NAMALWA (cell line): ENCODE measurements at regions not wholly inside any gene's neighbourhood (a gene's known extent, or its start where the extent isn't known, plus 50 kb on each side); places are given as distances from the start of the nearest gene placed in this dataset.

Experiments
- DNase-seq: peaks from one replicate; pipeline ENCODE4 v3.0.0-alpha.2; 2015; ENCODE audit warnings: low spot score

DNA sequence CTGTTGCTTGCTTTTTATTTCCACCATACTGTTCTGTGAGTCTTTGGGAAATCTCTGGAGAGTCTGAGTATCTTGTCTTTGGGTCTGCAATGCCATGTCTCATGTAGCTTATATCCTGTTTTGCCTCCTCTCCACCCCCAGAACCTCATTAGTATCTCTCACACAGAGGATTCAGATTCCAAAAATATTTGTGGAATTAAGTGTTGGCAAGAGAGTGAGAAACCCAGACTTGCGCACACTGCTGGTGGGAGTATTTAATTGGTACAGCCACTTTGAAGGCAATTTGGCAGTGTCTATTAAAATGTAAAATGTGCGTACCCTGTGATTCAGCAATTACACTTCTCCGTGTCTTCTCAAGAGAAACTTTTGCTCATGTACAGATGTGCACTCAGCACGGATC lies 68.6 kb downstream of the ZNF621 start:
- no peak for DNase-seq

DNA sequence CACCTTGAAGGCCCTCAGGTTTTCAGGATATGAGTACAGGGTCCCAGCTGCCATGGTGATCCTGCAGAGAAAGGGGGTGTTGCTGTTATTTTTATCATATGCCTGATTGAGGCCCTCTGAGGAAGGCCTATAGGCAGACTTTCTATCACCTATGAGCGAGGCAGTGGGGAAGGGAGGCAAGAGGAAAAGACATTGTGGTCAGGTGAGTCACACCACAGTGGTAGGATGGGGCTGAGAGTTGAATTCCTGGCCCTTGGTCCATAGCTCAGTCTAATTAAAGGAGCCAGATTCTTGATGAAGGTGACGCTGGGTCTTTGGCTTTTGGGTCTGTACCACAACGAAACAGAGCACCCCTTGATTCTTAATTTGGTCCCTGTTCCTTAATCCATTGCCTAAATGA lies 72.7 kb downstream of the ZNF621 start:
- DNase-seq: no peak

DNA sequence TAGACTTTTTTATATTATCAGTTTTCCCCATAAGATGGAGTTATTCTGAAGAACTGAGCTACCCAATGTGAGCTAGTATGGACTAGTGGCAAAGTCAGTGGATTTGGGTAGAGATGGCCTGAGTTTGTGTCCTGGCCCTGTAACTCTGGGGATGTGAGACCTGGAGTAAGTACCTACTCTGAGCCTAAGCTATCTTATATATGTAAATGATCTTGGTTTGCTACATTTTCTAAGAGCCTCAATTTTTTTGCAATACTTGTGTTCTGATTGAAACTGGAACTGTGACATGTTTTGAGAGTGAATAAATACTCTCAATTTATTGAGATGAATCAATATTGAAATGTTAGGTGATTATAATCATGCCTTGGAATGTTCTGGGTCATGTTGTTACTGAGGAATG lies 73.6 kb downstream of the ZNF621 start:
- DNase-seq: no peak

DNA sequence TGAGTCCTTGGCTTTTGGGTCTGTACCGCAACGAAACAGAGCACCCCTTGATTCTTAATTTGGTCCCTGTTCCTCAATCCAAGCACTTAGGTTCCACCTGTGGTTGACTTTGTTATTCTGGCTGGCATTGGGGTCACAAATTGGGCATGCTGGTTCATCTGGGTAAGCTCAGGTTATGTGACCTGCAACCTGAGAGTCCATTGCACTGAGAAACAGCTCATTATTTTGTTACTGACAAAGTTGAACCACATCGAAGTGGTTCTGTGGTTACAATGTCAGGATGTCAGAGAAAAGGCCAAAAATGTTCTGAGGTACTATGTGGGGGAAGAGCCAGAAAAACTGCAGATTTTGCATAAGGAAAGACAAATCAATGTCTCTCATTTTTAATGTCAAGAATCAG lies 74.2 kb downstream of the ZNF621 start:
- no peak for DNase-seq

DNA sequence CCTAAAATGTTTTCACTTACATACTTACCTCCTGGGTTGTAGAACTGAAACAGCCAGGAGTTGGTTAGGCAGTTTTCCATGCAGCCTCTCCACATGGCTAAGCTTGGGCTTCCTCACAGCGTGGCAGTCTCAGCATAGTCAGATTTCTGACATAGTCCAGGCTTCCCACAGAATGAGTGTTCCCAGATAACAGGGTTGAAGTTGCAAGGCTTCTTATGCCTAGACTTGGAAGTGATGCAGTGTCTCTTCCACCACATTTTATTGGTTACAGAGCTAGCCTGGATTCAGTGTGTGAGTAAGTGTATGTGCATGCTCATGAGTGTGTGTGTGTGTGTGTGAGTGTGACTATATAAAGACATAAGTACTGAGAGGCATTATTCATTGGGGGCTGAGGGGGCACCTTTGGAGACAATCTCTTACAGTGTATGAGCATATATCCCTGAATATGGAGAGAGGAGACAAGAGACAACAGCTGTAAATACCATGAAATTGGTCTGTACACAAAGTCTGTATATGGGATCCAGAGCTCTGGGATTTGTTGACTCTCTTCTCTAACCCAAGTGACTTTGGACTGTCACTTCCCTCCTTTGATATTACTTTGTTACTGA lies 78.1 kb downstream of the ZNF621 start:
- no peak for DNase-seq

DNA sequence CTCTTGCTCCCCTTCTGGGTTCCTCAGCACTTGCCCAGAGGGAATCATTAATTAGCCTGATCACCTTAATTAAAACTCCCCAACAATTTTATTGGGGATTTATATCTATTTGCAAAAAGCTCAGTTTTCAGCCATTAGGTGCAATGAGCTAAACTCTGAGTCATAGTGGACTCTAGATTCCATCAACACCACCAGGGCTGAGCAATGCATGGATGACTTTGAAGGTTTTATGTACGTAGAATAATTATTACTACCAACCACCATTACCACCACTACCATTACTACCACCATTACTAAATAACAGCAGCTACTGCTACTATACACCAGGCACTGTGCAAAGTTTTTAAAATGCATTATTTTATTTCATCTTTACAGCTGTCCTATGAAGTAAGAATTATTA lies 81.2 kb downstream of the ZNF621 start:
- no peak for DNase-seq

DNA sequence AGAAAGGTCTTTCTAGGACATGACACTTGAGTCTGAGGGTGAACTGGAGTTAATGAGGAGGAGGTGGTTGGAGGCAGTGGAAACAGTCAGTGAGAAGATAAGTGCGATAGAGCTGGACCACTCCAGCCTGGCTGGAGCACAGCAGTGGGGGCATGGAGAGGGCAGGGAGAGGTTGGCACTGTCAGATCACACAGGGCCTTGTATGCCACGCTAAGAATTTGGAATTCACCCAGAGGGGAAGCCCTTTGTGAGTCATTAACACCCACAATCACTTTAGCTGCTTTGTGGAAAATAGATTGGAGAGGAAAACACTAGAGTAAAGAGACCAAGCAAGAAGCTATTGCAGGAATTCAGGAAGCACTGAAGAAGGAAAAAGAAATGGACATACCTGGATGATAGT lies 83.3 kb downstream of the ZNF621 start:
- no peak for DNase-seq

DNA sequence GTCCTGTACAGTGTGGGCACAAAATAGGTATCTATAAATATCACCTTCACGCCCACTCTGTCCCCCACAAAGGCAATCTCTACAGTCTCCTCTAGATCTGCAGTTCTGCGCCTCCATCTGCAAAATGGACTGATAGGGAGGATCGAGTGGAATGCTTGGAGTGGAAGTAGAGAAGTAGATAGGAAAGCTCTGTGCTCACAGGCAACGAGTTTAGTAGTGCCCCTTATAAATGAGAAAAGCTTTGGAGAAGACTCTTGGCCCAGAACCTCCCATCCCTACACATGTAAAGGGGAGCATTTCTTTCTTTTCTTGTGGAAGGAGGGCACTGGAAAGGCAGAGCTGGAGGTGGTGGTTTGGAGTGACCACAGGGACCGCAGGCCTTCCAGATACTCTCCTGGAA lies 88.5 kb downstream of the ZNF621 start:
- no peak for DNase-seq

DNA sequence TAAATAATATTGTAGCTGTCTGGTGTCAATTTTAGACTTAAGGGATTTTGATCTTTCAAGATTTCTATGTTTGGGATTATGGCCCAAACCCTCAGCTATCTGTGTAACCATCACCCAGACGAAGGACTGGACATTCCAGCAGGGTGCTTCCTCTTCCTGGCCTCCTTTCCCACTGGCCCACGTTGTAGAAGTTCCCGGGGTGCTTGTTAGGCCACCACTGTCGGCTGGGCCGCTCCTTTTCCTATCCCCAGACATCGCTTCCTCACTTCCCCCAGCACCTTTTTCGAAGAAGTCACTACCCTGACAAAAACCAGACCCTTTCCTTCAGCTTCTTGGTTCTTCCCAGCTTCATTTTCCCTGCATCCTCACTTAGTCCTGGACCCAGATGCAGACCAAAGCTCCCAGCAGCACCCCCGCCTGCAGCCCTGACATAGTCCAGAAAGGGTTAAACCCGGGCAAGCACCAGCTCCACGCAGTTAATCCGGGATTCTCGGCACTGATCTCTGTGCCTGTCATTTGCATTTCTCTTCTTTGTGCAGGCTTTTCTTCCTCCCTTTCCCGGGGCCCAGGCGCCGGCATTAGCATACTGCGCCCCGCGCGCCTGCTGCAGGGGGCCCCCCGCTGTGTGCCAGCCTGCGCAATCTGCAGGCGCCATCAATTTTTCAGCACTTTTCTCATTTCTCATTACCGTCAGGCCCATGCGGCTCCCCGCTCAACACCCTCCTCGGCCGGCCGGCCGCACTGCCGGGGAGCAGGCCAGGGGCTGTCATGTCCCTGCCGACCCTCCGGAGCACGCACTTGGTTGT lies 90.6 kb downstream of the ZNF621 start:
- no peak for DNase-seq

DNA sequence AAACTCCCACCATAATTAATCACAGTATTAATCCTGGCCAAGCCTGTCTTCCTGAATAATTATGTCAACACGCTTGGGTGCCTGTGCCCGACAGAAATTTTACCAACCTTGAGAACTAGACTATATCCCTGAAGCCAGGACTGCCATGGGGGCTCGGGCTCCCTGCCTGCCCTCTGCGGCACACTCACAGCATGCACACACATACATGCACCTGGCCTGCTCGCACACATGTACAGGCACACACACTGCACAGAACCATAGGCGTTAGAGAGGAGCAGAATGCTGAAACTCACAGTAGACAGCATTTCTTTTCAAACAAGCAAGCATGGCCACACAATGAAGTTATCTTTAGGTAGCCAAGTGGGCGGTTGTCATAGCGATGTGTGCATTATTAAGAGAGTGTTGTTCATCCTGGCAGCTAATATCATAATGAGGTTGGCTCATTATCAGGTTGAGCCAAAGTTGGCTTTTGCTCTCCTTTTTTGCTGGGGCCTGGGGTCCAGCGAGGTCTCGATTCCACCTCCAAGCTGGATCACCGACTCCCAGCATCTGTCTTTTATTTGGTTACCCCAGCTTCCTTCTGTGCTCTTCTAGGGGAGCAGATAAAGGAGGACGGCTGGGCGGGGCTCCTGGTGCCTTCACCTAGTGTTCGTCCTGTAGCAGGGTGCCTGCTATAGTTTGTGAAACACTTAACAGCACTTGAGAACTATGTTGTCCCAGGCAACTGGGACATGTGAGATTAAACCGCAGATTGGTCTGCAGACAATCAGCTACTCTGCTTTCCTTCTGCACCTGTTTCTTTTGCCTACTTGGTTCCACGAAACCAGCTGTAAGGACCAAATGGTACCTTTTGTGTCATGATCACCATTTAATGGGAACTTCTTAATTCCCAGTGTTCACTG lies 91.4 kb downstream of the ZNF621 start:
- no peak for DNase-seq

DNA sequence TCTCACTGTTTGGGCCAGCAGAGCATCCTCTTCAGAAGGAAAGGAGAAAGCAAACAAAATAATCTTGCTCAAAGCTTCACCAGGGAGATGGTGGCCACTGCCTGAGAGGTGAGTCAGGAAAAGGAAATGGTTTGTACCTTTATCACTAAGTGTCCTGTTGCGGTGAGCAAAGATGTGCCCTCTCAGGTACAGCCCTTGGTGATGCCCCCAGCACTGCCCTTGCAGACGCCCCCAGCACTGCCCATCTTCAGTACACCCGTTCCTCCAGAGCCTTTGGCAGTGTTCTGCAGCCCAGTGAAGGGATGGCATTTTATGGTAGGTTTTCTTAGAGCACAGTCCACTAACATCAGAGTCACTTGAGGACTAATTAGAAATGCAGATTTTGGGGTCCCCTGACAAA lies 92.3 kb downstream of the ZNF621 start:
- DNase-seq: no peak

DNA sequence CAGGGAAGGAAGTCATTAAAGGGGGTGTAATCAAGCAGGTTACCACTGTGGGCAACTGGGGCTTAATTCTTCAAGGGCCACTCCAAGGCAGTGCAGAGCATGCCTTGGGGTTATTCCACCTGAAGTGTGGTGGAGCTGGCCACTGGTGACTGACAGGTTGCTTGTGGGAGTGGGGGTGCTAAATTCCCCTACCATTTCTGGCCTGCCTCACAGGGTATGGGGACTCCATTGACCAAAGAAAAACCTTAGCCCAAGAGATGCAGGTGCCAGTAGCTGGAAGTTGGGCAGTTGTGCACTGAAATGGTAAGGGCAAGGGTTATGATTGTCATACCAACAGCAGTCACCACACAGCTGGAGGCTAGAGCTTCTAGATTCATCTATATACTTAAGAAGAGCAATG lies 93.4 kb downstream of the ZNF621 start:
- no peak for DNase-seq

DNA sequence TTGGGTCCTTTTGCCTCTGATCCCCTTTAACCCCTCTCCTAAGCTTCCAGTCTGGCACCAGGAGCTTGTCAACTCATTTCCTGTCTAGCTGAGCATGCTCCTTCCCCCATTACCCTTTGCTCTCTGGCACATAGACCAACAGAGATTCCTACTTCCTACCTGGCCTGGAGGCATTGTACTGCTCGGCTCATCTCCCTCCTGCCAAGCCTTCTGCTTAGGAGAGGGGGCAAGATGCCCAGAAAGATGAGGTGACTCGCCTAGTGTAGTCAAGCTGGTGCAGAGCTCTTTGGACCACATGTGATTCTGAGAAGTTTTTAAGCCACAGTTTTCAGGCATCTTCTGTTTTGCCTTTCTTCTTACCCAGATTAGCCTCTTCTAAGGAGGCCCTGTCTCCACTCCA lies 95.4 kb downstream of the ZNF621 start:
- DNase-seq: no peak

DNA sequence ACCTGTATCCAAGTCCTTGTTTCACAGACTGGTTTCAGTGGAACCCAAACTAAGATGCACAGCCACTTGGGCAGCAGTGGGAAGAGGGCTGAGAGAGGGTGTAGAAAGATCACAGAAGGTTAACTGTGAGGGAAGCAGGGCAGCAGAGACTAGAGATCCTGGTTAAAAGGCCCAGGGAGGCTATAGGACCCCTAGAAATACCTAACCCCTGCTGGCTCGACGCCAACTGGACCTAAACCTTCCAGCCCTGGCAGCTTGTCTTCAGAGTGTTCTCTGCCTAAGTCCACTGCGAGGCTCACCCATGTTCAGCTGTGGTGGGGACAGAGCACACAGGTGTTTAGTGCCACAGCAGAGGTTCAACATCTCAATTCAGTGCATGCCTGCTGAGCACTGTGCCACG lies 96.5 kb downstream of the ZNF621 start:
- DNase-seq: no peak

DNA sequence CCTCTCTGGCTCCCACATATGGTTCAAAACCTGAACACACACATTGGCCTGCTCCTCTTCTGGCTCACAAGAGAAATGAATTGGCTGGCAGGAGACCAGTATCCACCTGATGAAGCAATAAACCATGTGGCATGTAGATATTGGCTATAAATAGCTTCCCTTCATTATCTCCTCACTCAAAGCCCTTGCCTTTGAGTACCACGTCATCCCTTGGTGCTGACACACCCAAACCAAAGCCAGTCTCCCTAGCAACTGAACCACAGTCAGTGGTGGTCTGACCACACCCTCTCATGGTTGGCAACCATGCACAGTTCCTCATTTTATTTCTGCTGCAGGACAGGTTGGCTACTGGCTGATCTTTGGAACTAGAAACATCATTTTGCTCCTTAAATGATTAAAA lies 98.8 kb downstream of the ZNF621 start:
- DNase-seq: peak; percentile 84

DNA sequence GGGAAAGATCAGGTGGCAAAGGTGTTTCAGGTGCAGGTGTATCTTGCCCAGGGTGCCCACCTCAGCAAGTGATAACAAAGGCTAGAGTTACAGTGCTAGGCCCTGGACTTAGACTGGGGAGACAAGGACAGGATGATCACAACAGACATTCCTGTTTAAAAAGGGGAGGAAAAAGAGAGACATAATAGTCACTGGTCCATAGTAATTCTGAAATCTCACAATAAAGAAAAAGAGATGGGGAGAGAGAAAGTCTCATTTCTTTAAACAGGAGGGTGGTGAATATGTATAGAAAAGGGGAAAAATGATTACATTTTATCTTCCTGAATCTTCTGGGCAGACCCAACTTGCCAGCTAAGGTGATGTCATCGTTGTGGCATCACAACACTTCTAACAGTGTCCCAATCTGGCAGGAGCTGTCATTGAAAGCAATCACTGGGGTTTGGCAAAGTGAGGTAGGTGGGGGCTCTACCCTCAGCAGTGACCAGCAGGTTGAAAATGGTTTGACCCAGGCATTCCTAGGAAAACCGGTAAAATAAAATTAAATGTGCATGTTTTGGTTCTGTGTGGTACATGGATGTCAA lies 99.5 kb downstream of the ZNF621 start:
- DNase-seq: no peak

DNA sequence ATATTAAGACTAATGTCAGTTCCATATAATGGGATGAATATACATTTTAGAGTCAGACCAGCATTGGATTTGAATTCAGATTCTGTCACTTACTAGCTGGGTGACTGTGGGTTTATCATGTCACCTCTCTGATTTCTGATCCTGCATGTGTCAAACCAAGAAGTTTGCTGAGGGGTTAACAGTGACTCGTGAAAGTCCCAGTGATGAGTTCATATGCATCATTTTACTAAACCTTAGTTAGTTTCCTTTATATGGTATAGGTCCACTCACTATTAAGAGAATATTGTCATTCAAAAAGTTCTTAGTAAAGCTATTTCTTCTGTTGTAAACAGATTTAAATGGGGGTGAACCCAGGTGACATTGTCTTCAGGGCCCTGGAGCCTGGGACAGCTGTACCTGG lies 102.3 kb downstream of the ZNF621 start:
- no peak for DNase-seq

DNA sequence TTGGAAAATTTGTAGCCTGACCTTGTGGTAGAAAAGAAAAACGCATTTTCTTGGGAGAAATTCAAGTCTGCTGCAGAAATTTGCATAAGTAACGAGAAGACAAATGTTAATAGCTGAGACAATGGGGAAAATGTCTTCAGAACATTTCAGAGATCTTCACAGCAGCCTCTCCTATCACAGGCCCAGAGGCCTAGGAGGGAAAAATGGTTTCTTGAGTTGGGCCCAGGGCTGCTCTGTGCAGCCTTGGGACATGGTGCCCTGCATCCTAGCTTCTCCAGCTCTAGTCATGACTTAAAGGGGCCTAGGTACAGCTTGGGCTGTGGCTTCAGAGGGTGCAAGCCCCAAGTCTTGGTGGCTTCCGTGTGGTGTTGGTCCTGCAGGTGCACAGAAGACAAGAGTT lies 104.2 kb downstream of the ZNF621 start:
- no peak for DNase-seq

DNA sequence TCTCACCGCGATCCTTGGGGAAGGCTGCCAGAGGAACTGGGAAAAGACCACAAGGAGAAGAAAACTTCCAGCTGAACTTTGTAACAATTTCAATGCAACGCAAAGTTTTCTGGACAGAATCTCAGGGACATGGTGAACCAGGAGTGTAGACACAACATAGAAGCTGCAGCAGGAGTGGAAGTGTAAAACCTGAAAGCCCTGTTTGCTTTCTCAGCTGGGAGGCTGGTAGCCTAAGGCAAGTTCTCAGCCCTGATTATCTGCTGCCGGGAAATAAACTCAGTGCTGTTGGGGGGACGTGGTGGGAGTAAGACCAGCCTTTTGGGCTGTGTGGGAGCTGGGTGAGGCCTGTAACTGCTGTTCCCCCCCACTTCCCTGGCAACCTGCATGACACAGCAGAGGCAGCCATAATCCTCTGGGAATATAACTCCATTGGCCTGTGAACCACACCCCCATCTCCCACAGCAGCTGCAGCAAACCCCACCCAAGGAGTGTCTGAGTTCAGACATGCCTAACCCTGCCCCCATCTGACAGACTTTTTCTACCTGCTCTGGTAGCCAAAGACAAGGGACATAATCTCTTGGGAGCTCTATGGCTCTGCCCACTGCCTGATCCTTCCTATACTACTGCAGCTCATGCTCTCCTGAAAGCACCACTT lies 106.7 kb downstream of the ZNF621 start:
- no peak for DNase-seq

DNA sequence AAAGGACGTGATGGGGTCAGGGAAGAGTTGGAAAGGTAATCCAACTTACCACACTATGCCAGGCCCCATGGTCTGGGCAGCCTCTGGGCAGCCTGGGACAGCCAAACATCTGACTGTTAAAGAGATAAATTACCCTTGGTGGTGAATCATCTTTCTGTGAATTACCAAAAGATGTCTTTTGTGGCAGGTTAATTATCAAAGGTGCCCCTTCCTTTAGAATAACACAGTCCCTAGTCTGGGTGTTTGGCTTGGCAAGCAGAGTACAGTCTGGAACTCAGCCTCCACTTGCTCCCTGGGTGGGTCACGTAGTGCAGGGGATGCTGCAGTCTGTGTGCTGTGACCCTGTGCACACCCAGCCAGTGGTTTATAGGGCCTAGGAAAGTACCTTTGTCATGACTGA lies 113.1 kb downstream of the ZNF621 start:
- DNase-seq: no peak

DNA sequence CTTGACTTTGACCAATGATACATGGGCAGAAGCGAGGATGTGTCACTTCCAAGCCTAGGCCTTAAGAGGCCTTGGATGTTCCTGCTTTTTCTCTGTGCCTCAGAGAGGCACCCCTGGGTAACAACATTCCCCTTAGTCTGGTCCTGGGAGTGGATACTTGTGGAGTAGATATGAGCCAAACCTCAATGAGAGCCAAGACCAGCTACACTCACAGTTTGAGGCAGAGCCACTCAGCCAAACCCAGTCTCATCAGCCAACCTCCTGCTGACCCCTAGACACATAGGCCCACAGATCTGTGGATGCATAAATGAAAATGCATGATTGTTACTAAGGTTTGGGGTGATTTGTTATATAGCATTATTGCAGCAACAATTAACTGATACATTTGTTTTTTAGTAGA lies 114.2 kb downstream of the ZNF621 start:
- no peak for DNase-seq

DNA sequence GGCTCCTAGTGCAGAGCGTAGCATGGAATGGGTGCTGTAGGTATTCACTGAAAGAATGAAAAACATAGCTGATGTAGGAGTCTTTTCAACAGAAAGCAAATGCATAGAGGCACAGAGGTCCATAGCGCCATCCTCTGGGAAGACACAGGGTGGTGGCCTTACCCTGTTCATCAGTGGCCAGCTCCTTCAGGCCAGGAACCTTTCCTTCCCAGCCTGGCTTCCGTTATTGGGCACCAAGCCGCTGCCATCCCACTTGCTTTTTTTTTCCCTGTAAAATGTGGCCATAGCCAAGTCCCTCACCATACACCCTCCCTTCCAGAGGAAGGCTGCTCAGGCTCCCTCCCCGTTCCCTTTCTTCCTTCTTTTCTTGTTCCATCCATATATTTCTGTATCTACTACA lies 118.1 kb downstream of the ZNF621 start:
- DNase-seq: no peak
